HEK293 (cell line): ENCODE measurements at regions not wholly inside any gene's neighbourhood (a gene's known extent, or its start where the extent isn't known, plus 50 kb on each side); places are given as distances from the start of the nearest gene placed in this dataset.

ENCODE experiments used
- CTCF ChIA-PET: fragments of 350-600 bp; formaldehyde crosslinking; extraction: SDS; loops from one replicate; lab custom pipeline; 2021; ENCODE audit warnings: antibody characterized with exemption; lab: Yijun Ruan, JAX
- POLR2A ChIA-PET: fragments of 300-600 bp; formaldehyde crosslinking; extraction: SDS; loops from one replicate; lab custom pipeline; 2020; ENCODE audit warnings: antibody characterized with exemption, inconsistent platforms; lab: Yijun Ruan, JAX
- H3K27ac ChIP-seq: fragments of 200-500 bp; sonication (Bioruptor generic); 2 replicates; pipeline ENCODE4 v1.5.1; 2014; ENCODE audit warnings: low read depth, low read length, control low read depth, inconsistent platforms; ENCODE audit errors: extremely low read depth
- H3K36me3 ChIP-seq, 2 experiments: fragments of 200-500 bp in 1 of 2; sonication (Bioruptor generic) in 1 of 2; 1 replicate in 1 of 2; 2 replicates in 1 of 2; pipeline ENCODE4 v1.5.1; 2014 to 2017; ENCODE audit warnings: inconsistent platforms in 2 of 2, low read length in 2 of 2; ENCODE audit not compliant: control insufficient read depth in 2 of 2, insufficient read depth in 1 of 2
- H3K4me1 ChIP-seq: fragments of 200-500 bp; sonication (Bioruptor generic); 2 replicates; pipeline ENCODE4 v1.5.1; 2014; ENCODE audit warnings: mild to moderate bottlenecking, low read length, inconsistent platforms; ENCODE audit not compliant: control insufficient read depth, insufficient read depth
- H3K4me3 ChIP-seq: 2 replicates; pipeline ENCODE4 v1.5.1; 2011; ENCODE audit warnings: low read depth, mild to moderate bottlenecking, control low read depth, low read length, moderate library complexity
- H3K9me3 ChIP-seq: fragments of 200-500 bp; sonication (Bioruptor generic); 2 replicates; pipeline ENCODE4 v1.5.1; 2014; ENCODE audit warnings: low read depth, low read length, inconsistent platforms; ENCODE audit not compliant: control insufficient read depth, insufficient read depth
- EGR2 ChIP-seq: fragments of 450-650 bp; formaldehyde crosslinking; IDR thresholded peaks from 2 replicates; pipeline ENCODE4 v1.5.1; 2016; ENCODE audit warnings: low read depth, missing biosample characterization, missing genetic modification characterization
- KLF10 ChIP-seq: fragments of 450-650 bp; IDR thresholded peaks from 2 replicates; pipeline ENCODE4 v1.5.1; 2018; ENCODE audit warnings: missing biosample characterization, mild to moderate bottlenecking, missing genetic modification characterization
- ZFHX2 ChIP-seq: fragments of 450-650 bp; formaldehyde crosslinking; conservative IDR thresholded peaks from 2 replicates; pipeline ENCODE4 v1.5.1; 2016; ENCODE audit warnings: missing biosample characterization, missing genetic modification characterization
- ZIC2 ChIP-seq: fragments of 450-650 bp; formaldehyde crosslinking; IDR thresholded peaks from 2 replicates; pipeline ENCODE4 v1.5.1; 2016; ENCODE audit warnings: missing biosample characterization, missing genetic modification characterization
- ZNF132 ChIP-seq: fragments of 450-650 bp; formaldehyde crosslinking; IDR thresholded peaks from 2 replicates; pipeline ENCODE4 v1.5.1; 2017; ENCODE audit warnings: missing biosample characterization, missing genetic modification characterization, borderline replicate concordance
- ZNF16 ChIP-seq: fragments of 450-650 bp; formaldehyde crosslinking; IDR thresholded peaks from 2 replicates; pipeline ENCODE4 v1.5.1; 2016; ENCODE audit warnings: low read depth, missing biosample characterization, missing genetic modification characterization
- ZNF292 ChIP-seq: fragments of 450-650 bp; formaldehyde crosslinking; IDR thresholded peaks from 2 replicates; pipeline ENCODE4 v1.5.1; 2016; ENCODE audit warnings: low read depth, missing biosample characterization, missing genetic modification characterization, borderline replicate concordance
- ZNF324 ChIP-seq: fragments of 450-650 bp; formaldehyde crosslinking; IDR thresholded peaks from 2 replicates; pipeline ENCODE4 v1.5.1; 2016; ENCODE audit warnings: missing biosample characterization, missing genetic modification characterization
- TF ChIP-seq, protein P1 (sequence below): fragments of 450-650 bp; formaldehyde crosslinking; conservative IDR thresholded peaks from 2 replicates; pipeline ENCODE4 v1.5.1; 2016; ENCODE audit warnings: low read depth, missing biosample characterization, missing genetic modification characterization
- TF ChIP-seq, protein P2 (sequence below): fragments of 450-650 bp; formaldehyde crosslinking; IDR thresholded peaks from 2 replicates; pipeline ENCODE4 v1.5.1; 2016; ENCODE audit warnings: missing biosample characterization, missing genetic modification characterization
- TF ChIP-seq, protein P3 (sequence below): fragments of 450-650 bp; formaldehyde crosslinking; IDR thresholded peaks from 2 replicates; pipeline ENCODE4 v1.5.1; 2016; ENCODE audit warnings: missing biosample characterization, missing genetic modification characterization, borderline replicate concordance
- TF ChIP-seq, protein P4 (sequence below): fragments of 450-650 bp; formaldehyde crosslinking; IDR thresholded peaks from 2 replicates; pipeline ENCODE4 v1.5.1; 2016; ENCODE audit warnings: missing biosample characterization, missing genetic modification characterization

DNA sequence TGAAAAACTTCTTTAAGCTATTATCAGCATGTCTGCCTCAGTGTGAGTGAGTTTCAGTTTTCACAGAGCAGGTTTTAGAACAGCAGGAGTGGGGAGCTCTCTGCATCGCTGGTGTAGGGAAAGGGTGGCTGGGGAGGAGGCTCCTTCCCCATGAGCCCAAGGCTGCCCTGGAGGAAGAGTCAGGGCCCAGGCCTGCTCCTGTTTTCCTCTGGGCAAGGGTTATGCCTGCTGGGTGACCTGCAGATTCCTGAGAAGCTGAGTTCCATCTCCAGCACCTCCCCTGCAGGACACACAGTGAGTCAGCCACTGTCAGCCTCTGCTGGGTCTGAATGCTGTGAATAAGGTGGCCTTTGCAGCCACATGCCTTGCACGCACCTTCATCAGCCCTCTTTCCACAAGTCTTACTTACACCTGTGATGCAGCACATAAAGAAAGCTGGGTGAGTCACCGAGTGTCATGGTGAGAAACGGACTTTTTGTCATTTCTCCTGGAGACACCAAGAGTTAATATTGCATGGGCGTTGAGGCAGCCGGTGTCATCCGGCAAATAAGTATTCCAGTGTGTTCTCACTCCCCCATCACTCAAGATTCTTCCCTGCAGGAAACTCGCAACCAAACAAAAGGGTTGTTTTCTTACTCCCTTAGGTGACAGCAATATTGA, 186.4 kb upstream of the KL start:
- CTCF ChIA-PET, result no interaction called here
- H3K4me1 ChIP-seq, result no peaks in the 10 kb centered on the region
- H3K27ac ChIP-seq, result no peak overlapping the region
- H3K4me3 ChIP-seq, result no peak overlapping the region
- no peaks in the 10 kb centered on the region for H3K36me3 ChIP-seq
- POLR2A ChIA-PET, result interaction anchor here (0.5 kb wide), 1 partner anchor 30 kb away, joined by 5 read pairs; no protein-coding TSS in a partner anchor
- H3K9me3 ChIP-seq, result no peaks in the 10 kb centered on the region
- TF ChIP-seq ZNF292 (tag by site-specific recombination) (no peak), ZIC2 (peak; percentile 57)

DNA sequence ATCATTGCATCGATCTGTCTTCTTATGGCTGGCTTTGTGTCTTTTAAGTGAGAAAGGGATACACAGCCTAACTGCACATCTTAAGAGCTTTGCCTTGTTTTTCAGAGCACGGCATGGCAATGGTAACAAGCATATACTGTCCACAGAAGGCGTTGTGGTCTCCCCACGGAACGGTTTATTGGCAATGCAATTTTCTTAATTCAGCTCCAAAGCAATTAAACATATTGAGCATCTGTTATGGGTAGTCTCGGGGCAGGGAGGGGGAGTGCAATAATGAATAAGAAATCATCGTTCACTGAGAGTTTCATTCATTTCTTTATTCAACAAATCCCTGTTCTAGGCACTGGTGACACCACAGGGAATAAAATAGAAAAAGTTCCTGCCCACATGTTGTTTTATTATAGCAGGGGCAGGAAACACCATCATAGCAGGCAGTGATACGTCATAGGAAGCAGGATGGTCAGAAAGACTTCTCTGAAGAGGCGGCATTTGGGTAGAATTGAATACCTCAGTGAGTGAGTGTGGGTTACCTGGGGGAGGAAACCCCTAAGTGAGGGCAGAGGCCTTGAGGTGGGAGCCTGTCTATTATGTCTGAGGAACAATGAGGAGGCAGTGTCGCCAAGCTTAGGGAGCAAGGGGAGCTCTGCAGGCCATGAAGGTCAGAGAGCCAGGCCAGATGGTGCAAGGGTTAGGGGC, 185.7 kb upstream of the KL start:
- Histone ChIP-seq H3K36me3 (no peaks in the 10 kb centered on the region), H3K4me3 (no peak overlapping the region), H3K4me1 (no peaks in the 10 kb centered on the region), H3K9me3 (no peaks in the 10 kb centered on the region; the same call in 1 of the 2 replicates), H3K27ac (no peak overlapping the region)
- TF ChIP-seq EGR2 (tag by site-specific recombination) (peak; percentile 78; the same call in 1 of the 2 replicates), ZFHX2 (tag by site-specific recombination) (0 out of 2 replicates have a peak, but pooled peaks have one; percentile 23)
- TF ChIP-seq, protein P1, sequence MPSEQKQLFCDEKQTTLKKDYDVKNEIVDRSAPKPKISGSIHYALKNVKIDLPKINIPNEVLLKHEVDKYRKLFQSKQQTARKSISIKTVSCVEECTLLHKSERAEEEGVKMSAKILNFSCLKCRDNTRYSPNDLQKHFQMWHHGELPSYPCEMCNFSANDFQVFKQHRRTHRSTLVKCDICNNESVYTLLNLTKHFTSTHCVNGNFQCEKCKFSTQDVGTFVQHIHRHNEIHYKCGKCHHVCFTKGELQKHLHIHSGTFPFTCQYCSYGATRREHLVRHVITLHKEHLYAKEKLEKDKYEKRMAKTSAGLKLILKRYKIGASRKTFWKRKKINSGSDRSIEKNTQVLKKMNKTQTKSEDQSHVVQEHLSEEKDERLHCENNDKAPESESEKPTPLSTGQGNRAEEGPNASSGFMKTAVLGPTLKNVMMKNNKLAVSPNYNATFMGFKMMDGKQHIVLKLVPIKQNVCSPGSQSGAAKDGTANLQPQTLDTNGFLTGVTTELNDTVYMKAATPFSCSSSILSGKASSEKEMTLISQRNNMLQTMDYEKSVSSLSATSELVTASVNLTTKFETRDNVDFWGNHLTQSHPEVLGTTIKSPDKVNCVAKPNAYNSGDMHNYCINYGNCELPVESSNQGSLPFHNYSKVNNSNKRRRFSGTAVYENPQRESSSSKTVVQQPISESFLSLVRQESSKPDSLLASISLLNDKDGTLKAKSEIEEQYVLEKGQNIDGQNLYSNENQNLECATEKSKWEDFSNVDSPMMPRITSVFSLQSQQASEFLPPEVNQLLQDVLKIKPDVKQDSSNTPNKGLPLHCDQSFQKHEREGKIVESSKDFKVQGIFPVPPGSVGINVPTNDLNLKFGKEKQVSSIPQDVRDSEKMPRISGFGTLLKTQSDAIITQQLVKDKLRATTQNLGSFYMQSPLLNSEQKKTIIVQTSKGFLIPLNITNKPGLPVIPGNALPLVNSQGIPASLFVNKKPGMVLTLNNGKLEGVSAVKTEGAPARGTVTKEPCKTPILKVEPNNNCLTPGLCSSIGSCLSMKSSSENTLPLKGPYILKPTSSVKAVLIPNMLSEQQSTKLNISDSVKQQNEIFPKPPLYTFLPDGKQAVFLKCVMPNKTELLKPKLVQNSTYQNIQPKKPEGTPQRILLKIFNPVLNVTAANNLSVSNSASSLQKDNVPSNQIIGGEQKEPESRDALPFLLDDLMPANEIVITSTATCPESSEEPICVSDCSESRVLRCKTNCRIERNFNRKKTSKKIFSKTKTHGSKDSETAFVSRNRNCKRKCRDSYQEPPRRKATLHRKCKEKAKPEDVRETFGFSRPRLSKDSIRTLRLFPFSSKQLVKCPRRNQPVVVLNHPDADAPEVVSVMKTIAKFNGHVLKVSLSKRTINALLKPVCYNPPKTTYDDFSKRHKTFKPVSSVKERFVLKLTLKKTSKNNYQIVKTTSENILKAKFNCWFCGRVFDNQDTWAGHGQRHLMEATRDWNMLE (tag by site-specific recombination), result no peak
- CTCF ChIA-PET, result interaction anchor here (0.5 kb wide), 1 partner anchor 494 kb away, joined by 4 read pairs; no protein-coding TSS in a partner anchor
- POLR2A ChIA-PET, result interaction anchor here (0.5 kb wide), 1 partner anchor 31 kb away, joined by 5 read pairs; no protein-coding TSS in a partner anchor

DNA sequence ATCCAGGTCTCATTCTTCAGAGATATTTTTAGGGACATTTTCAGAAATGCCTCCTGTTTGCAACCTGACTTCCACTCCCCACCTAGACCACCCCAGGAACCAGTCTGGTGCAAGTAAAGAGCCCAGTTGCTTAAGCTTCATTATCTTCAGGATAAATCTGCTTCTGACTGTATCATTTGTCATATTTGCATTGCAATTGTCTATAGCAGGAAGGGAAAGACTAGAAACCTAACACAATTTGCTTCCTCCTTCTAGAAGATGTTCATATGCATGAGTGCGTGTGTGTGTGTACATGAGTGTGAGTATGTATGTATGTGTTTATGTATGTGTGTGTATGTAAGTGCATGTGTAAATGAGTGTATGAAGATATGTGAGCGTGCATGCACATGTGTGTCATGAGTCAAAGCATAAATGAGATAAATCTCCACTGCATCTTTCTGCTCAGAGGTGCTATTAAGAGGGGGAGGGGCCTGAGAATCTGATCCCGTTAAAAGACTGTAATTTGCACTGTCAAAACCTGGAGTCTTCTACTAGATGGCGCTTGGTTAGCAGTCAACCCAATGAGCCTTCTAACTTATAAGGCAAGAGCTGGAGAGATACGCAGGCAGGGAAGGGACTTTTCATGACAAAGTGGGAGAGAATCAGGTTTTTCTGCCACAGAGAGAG, 178.8 kb upstream of the KL start:
- Histone ChIP-seq H3K36me3 (no peaks in the 10 kb centered on the region), H3K4me3 (no peak overlapping the region), H3K9me3 (no peaks in the 10 kb centered on the region; the same call in 1 of the 2 replicates), H3K4me1 (no peaks in the 10 kb centered on the region), H3K27ac (no peak overlapping the region)
- ChIA-PET CTCF (no interaction called here), POLR2A (no interaction called here)
- TF ChIP-seq ZNF132 (tag by site-specific recombination), result no peak
- no peak for TF ChIP-seq ZNF16 (tag by site-specific recombination)
- TF ChIP-seq, protein P2, sequence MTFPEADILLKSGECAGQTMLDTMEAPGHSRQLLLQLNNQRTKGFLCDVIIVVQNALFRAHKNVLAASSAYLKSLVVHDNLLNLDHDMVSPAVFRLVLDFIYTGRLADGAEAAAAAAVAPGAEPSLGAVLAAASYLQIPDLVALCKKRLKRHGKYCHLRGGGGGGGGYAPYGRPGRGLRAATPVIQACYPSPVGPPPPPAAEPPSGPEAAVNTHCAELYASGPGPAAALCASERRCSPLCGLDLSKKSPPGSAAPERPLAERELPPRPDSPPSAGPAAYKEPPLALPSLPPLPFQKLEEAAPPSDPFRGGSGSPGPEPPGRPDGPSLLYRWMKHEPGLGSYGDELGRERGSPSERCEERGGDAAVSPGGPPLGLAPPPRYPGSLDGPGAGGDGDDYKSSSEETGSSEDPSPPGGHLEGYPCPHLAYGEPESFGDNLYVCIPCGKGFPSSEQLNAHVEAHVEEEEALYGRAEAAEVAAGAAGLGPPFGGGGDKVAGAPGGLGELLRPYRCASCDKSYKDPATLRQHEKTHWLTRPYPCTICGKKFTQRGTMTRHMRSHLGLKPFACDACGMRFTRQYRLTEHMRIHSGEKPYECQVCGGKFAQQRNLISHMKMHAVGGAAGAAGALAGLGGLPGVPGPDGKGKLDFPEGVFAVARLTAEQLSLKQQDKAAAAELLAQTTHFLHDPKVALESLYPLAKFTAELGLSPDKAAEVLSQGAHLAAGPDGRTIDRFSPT (tag by site-specific recombination), result no peak
- TF ChIP-seq ZNF324 (tag by site-specific recombination), result no peak
- TF ChIP-seq, protein P3, sequence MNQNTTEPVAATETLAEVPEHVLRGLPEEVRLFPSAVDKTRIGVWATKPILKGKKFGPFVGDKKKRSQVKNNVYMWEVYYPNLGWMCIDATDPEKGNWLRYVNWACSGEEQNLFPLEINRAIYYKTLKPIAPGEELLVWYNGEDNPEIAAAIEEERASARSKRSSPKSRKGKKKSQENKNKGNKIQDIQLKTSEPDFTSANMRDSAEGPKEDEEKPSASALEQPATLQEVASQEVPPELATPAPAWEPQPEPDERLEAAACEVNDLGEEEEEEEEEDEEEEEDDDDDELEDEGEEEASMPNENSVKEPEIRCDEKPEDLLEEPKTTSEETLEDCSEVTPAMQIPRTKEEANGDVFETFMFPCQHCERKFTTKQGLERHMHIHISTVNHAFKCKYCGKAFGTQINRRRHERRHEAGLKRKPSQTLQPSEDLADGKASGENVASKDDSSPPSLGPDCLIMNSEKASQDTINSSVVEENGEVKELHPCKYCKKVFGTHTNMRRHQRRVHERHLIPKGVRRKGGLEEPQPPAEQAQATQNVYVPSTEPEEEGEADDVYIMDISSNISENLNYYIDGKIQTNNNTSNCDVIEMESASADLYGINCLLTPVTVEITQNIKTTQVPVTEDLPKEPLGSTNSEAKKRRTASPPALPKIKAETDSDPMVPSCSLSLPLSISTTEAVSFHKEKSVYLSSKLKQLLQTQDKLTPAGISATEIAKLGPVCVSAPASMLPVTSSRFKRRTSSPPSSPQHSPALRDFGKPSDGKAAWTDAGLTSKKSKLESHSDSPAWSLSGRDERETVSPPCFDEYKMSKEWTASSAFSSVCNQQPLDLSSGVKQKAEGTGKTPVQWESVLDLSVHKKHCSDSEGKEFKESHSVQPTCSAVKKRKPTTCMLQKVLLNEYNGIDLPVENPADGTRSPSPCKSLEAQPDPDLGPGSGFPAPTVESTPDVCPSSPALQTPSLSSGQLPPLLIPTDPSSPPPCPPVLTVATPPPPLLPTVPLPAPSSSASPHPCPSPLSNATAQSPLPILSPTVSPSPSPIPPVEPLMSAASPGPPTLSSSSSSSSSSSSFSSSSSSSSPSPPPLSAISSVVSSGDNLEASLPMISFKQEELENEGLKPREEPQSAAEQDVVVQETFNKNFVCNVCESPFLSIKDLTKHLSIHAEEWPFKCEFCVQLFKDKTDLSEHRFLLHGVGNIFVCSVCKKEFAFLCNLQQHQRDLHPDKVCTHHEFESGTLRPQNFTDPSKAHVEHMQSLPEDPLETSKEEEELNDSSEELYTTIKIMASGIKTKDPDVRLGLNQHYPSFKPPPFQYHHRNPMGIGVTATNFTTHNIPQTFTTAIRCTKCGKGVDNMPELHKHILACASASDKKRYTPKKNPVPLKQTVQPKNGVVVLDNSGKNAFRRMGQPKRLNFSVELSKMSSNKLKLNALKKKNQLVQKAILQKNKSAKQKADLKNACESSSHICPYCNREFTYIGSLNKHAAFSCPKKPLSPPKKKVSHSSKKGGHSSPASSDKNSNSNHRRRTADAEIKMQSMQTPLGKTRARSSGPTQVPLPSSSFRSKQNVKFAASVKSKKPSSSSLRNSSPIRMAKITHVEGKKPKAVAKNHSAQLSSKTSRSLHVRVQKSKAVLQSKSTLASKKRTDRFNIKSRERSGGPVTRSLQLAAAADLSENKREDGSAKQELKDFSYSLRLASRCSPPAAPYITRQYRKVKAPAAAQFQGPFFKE (tag by site-specific recombination), result no peak
- TF ChIP-seq, protein P4, sequence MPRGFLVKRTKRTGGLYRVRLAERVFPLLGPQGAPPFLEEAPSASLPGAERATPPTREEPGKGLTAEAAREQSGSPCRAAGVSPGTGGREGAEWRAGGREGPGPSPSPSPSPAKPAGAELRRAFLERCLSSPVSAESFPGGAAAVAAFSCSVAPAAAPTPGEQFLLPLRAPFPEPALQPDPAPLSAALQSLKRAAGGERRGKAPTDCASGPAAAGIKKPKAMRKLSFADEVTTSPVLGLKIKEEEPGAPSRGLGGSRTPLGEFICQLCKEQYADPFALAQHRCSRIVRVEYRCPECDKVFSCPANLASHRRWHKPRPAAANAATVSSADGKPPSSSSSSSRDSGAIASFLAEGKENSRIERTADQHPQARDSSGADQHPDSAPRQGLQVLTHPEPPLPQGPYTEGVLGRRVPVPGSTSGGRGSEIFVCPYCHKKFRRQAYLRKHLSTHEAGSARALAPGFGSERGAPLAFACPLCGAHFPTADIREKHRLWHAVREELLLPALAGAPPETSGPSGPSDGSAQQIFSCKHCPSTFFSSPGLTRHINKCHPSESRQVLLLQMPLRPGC, result no peak
- TF ChIP-seq KLF10 (tag by site-specific recombination), result no peak
